SK-N-SH (cell line): ENCODE measurements at regions not wholly inside any gene's neighbourhood (a gene's known extent, or its start where the extent isn't known, plus 50 kb on each side); places are given as distances from the start of the nearest gene placed in this dataset.

Experiments
- CTCF ChIA-PET: fragments of 300-600, 350-600 bp; formaldehyde crosslinking; extraction: SDS; loops from one replicate; lab custom pipeline; 2021; lab: Yijun Ruan, JAX
- POLR2A ChIA-PET: fragments of 350-600 bp; sonication (Branson Sonifier 250); formaldehyde crosslinking; extraction: SDS; loops from one replicate; lab custom pipeline; 2020; ENCODE audit warnings: antibody characterized with exemption, inconsistent platforms; lab: Yijun Ruan, JAX
- DNase-seq: peaks from one replicate; pipeline ENCODE4 v3.0.0; 2012
- H2AFZ ChIP-seq: fragments of 200-600 bp; sonication (generic); 2 replicates; pipeline ENCODE4 v1.8.1; 2016; ENCODE audit warnings: antibody characterized with exemption, mild to moderate bottlenecking, low read depth
- H3F3A ChIP-seq: fragments of 200-600 bp; sonication (generic); replicated peaks from 2 replicates; pipeline ENCODE3; 2016; ENCODE audit warnings: antibody characterized with exemption, mild to moderate bottlenecking; ENCODE audit not compliant: insufficient read depth
- H3K27ac ChIP-seq, 2 experiments: fragments of 200-500 bp in 1 of 2; fragments of 200-600 bp in 1 of 2; sonication (Bioruptor generic) in 1 of 2; sonication (generic), shearing (Covaris generic) in 1 of 2; 2 replicates each; pipeline versions ENCODE4 v1.5.1 to v1.6.1; 2014 to 2016; ENCODE audit warnings: low read depth in 2 of 2, inconsistent platforms in 1 of 2, low read length in 1 of 2, mild to moderate bottlenecking in 1 of 2, mixed read lengths in 1 of 2
- H3K27me3 ChIP-seq: fragments of 200-600 bp; sonication (generic), shearing (Covaris generic); 2 replicates; pipeline ENCODE4 v1.6.1; 2016; ENCODE audit warnings: mixed run types; ENCODE audit not compliant: insufficient read depth
- H3K36me3 ChIP-seq, 2 experiments: fragments of 200-500 bp in 1 of 2; fragments of 200-600 bp in 1 of 2; sonication (Bioruptor generic) in 1 of 2; sonication (generic) in 1 of 2; replicated peaks in 1 of 2; 2 replicates each; pipeline versions ENCODE3 to v1.5.1; 2014 to 2016; ENCODE audit warnings: low read length in 1 of 2, mild to moderate bottlenecking in 1 of 2; ENCODE audit not compliant: insufficient read depth in 2 of 2, control insufficient read depth in 1 of 2
- H3K4me1 ChIP-seq, 2 experiments: fragments of 200-500 bp in 1 of 2; fragments of 200-600 bp in 1 of 2; sonication (Bioruptor generic) in 1 of 2; sonication (generic), shearing (Covaris generic) in 1 of 2; 2 replicates each; pipeline versions ENCODE4 v1.5.1 to v1.6.1; 2014 to 2016; ENCODE audit warnings: low read depth in 1 of 2, low read length in 1 of 2, mixed run types in 1 of 2; ENCODE audit not compliant: insufficient read depth in 2 of 2, control insufficient read depth in 1 of 2
- H3K4me2 ChIP-seq: fragments of 200-600 bp; sonication (generic), shearing (Covaris generic); 2 replicates; pipeline ENCODE4 v1.6.1; 2017; ENCODE audit warnings: mixed run types
- H3K4me3 ChIP-seq, 2 experiments: fragments of 200-500 bp in 1 of 2; fragments of 200-600 bp in 1 of 2; sonication (Bioruptor generic) in 1 of 2; sonication (generic), shearing (Covaris generic) in 1 of 2; 2 replicates each; pipeline versions ENCODE4 v1.5.1 to v1.8.1; 2014 to 2016; ENCODE audit warnings: low read depth in 2 of 2, inconsistent platforms in 1 of 2, low read length in 1 of 2, mild to moderate bottlenecking in 1 of 2, mixed read lengths in 1 of 2, moderate library complexity in 1 of 2
- H3K79me2 ChIP-seq: fragments of 200-600 bp; sonication (generic); 2 replicates; pipeline ENCODE4 v1.8.1; 2017; ENCODE audit warnings: mild to moderate bottlenecking; ENCODE audit not compliant: insufficient read depth
- H3K9ac ChIP-seq: fragments of 200-600 bp; sonication (generic); 2 replicates; pipeline ENCODE4 v1.6.1; 2017; ENCODE audit warnings: mixed run types
- H3K9me2 ChIP-seq: fragments of 200-600 bp; sonication (generic); 2 replicates; pipeline ENCODE4 v1.6.1; 2017; ENCODE audit warnings: mixed run types
- H3K9me3 ChIP-seq: fragments of 200-600 bp; sonication (generic); 2 replicates; pipeline ENCODE4 v1.6.1; 2017; ENCODE audit warnings: mixed run types, mild to moderate bottlenecking, moderate library complexity
- H4K20me1 ChIP-seq: fragments of 200-600 bp; sonication (generic); 2 replicates; pipeline ENCODE4 v1.6.1; 2017; ENCODE audit warnings: mild to moderate bottlenecking, mixed run types; ENCODE audit not compliant: insufficient read depth
- CHD2 ChIP-seq: fragments of 150-350 bp; IDR thresholded peaks from 2 replicates; pipeline ENCODE4 v1.6.1; 2018; ENCODE audit warnings: low read length; ENCODE audit not compliant: partially characterized antibody
- EZH2phosphoT487 ChIP-seq: fragments of 200-600 bp; sonication (generic); IDR thresholded peaks from 2 replicates; pipeline ENCODE4 v1.6.1; 2017; ENCODE audit warnings: low read depth, mixed run types, mild to moderate bottlenecking, antibody characterized with exemption, moderate library complexity, borderline replicate concordance
- FOSL2 ChIP-seq: IDR thresholded peaks from 2 replicates; pipeline ENCODE4 v1.4.0; 2012; ENCODE audit warnings: low read depth, mild to moderate bottlenecking, moderate library complexity, borderline replicate concordance
- FOXM1 ChIP-seq: IDR thresholded peaks from 2 replicates; pipeline ENCODE4 v1.4.0; 2012; ENCODE audit warnings: low read depth, mild to moderate bottlenecking
- GABPA ChIP-seq: IDR thresholded peaks from 2 replicates; pipeline ENCODE4 v1.4.0; 2012; ENCODE audit warnings: low read depth, mild to moderate bottlenecking
- RAD21 ChIP-seq: IDR thresholded peaks from 2 replicates; pipeline ENCODE4 v1.6.1; 2012; ENCODE audit warnings: mild to moderate bottlenecking, low read length
- RCOR1 ChIP-seq: fragments of 150-350 bp; IDR thresholded peaks from 2 replicates; pipeline ENCODE4 v1.6.1; 2017; ENCODE audit warnings: antibody characterized with exemption, low read length
- SIN3A ChIP-seq: IDR thresholded peaks from 2 replicates; pipeline ENCODE4 v1.6.1; 2012; ENCODE audit warnings: low read depth, mild to moderate bottlenecking, low read length, moderate library complexity, borderline replicate concordance
- YY1 ChIP-seq: IDR thresholded peaks from 2 replicates; pipeline ENCODE4 v1.4.0; 2012; ENCODE audit warnings: low read depth, mild to moderate bottlenecking
- WGBS: methylation state at CpG from one replicate; pipeline ENCODE4 v1.1.6; 2017; ENCODE audit warnings: low lambda C conversion rate; 5-methylcytosine and 5-hydroxymethylcytosine counted together
- TF ChIP-seq, protein P1 (sequence below): fragments of 200-600 bp; sonication (generic); IDR thresholded peaks from 2 replicates; pipeline ENCODE4 v1.6.1; 2017; ENCODE audit warnings: antibody characterized with exemption, mild to moderate bottlenecking, moderate library complexity
- TF ChIP-seq, protein P2 (sequence below): IDR thresholded peaks from 2 replicates; pipeline ENCODE4 v1.4.0; 2012; ENCODE audit warnings: low read depth
- TF ChIP-seq, protein P3 (sequence below): fragments of 150-350 bp; IDR thresholded peaks from 2 replicates; pipeline ENCODE4 v1.6.1; 2017; ENCODE audit warnings: antibody characterized with exemption, low read length, low read depth, borderline replicate concordance
- TF ChIP-seq, protein P4 (sequence below): IDR thresholded peaks from 2 replicates; pipeline ENCODE4; 2012

DNA sequence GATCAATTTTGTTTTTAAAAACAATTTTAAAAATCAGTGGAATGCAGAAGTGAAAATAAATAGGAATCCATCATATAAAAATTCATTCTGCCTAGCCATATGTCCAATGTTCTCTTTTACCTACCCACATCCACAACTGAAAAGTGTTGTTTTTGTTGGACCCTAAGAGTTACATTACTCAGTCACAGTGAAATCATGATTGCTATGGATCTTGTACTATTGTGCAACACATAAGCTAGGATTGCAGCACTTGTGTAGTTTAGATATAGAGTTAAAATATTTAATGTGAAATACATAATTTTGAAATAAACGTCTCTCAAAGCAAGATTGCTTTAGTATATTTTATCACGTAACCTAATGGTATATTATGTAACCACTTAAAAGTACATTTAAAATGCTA, 213.3 kb upstream of the CLEC14A start:
- Histone ChIP-seq H3K36me3 (no peaks in the 10 kb centered on the region), H4K20me1 (no peaks in the 10 kb centered on the region), H3F3A (no peaks in the 10 kb centered on the region), H3K27me3 (no peaks in the 10 kb centered on the region), H3K4me1 (no peaks in the 10 kb centered on the region), H3K79me2 (no peaks in the 10 kb centered on the region), H3K4me3 (no peak overlapping the region), H3K9me2 (no peaks in the 10 kb centered on the region), H2AFZ (no peak overlapping the region), H3K4me2 (no peak overlapping the region), H3K9me3 (no peaks in the 10 kb centered on the region), H3K9ac (no peak overlapping the region), H3K27ac (no peak overlapping the region)
- WGBS = 11% methylated on average over 2 of the region's 2 CpGs
- DNase-seq = no peak
- ChIA-PET POLR2A (no interaction called here), CTCF (no interaction called here)
- TF ChIP-seq EZH2phosphoT487 = no peak
- no peak for TF ChIP-seq FOSL2
- TF ChIP-seq CHD2 = no peak
- TF ChIP-seq, all 33 proteins: peak for 0

DNA sequence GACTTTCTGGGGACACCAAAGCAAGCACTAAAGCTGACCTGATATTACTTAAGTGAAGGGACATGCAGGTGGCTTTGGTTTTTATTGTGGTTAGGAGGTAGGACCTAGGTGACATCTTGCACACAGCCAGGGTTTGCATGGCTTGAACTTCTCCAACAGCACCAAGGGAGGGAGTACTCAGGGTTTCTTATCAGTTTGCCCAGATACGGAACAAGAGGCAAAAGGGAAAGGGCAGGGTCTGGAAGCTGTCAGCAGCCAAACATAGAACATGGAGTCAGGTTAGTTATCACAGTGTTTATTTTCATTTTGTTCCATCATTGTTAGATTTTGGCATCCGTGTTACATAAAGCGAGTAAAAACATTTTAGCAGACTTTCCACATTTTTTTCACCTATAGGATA, 186.3 kb upstream of the CLEC14A start:
- H2AFZ ChIP-seq = no peak overlapping the region
- TF ChIP-seq FOSL2 (no peak), GABPA (no peak), YY1 (no peak), FOXM1 (no peak), SIN3A (no peak), RAD21 (no peak), RCOR1 (no peak)
- TF ChIP-seq, protein P1, sequence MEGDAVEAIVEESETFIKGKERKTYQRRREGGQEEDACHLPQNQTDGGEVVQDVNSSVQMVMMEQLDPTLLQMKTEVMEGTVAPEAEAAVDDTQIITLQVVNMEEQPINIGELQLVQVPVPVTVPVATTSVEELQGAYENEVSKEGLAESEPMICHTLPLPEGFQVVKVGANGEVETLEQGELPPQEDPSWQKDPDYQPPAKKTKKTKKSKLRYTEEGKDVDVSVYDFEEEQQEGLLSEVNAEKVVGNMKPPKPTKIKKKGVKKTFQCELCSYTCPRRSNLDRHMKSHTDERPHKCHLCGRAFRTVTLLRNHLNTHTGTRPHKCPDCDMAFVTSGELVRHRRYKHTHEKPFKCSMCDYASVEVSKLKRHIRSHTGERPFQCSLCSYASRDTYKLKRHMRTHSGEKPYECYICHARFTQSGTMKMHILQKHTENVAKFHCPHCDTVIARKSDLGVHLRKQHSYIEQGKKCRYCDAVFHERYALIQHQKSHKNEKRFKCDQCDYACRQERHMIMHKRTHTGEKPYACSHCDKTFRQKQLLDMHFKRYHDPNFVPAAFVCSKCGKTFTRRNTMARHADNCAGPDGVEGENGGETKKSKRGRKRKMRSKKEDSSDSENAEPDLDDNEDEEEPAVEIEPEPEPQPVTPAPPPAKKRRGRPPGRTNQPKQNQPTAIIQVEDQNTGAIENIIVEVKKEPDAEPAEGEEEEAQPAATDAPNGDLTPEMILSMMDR = no peak
- TF ChIP-seq, protein P2, sequence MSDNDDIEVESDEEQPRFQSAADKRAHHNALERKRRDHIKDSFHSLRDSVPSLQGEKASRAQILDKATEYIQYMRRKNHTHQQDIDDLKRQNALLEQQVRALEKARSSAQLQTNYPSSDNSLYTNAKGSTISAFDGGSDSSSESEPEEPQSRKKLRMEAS = no peak
- TF ChIP-seq, protein P3, sequence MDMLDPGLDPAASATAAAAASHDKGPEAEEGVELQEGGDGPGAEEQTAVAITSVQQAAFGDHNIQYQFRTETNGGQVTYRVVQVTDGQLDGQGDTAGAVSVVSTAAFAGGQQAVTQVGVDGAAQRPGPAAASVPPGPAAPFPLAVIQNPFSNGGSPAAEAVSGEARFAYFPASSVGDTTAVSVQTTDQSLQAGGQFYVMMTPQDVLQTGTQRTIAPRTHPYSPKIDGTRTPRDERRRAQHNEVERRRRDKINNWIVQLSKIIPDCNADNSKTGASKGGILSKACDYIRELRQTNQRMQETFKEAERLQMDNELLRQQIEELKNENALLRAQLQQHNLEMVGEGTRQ = no peak
- TF ChIP-seq, protein P4, sequence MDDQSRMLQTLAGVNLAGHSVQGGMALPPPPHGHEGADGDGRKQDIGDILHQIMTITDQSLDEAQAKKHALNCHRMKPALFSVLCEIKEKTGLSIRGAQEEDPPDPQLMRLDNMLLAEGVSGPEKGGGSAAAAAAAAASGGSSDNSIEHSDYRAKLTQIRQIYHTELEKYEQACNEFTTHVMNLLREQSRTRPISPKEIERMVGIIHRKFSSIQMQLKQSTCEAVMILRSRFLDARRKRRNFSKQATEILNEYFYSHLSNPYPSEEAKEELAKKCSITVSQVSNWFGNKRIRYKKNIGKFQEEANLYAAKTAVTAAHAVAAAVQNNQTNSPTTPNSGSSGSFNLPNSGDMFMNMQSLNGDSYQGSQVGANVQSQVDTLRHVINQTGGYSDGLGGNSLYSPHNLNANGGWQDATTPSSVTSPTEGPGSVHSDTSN = no peak
- POLR2A ChIA-PET = no interaction called here

More for the DNA sequence above, 186.3 kb upstream of the CLEC14A start:
- CTCF ChIA-PET = no interaction called here
- DNase-seq = no peak
- H3K9me3 ChIP-seq = no peaks in the 10 kb centered on the region
- H3K4me3 ChIP-seq = no peak overlapping the region
- no peaks in the 10 kb centered on the region for H3K27me3 ChIP-seq
- no peak overlapping the region for H3K9ac ChIP-seq
- H3K27ac ChIP-seq = no peak overlapping the region
- no peak overlapping the region for H3K4me2 ChIP-seq
- no peaks in the 10 kb centered on the region for H3K79me2 ChIP-seq
- H3K9me2 ChIP-seq = no peaks in the 10 kb centered on the region
- 31% methylated on average over 3 of the region's 3 CpGs for WGBS
- no peaks in the 10 kb centered on the region for H3K36me3 ChIP-seq
- no peaks in the 10 kb centered on the region for H3K4me1 ChIP-seq
- no peaks in the 10 kb centered on the region for H4K20me1 ChIP-seq
- no peaks in the 10 kb centered on the region for H3F3A ChIP-seq
